NT2/D1 (cell line): ENCODE measurements at regions not wholly inside any gene's neighbourhood (a gene's known extent, or its start where the extent isn't known, plus 50 kb on each side); places are given as distances from the start of the nearest gene placed in this dataset.

ENCODE experiments used
- DNase-seq: peaks from one replicate; pipeline ENCODE4 v3.0.0-alpha.2; 2011; ENCODE audit warnings: low read depth, low spot score
- H3K27me3 ChIP-seq: 2 replicates; pipeline ENCODE4 v1.6.0; 2011; ENCODE audit warnings: mild to moderate bottlenecking; ENCODE audit not compliant: insufficient read length, insufficient read depth
- H3K36me3 ChIP-seq: 2 replicates; pipeline ENCODE4 v1.6.1; 2011; ENCODE audit warnings: mild to moderate bottlenecking, low read length, mixed read lengths; ENCODE audit not compliant: insufficient read depth, insufficient read length
- H3K4me1 ChIP-seq: 2 replicates; pipeline ENCODE4 v1.5.1; 2011; ENCODE audit not compliant: insufficient read depth, insufficient read length
- H3K4me3 ChIP-seq: 2 replicates; pipeline ENCODE4 v1.5.1; 2011; ENCODE audit warnings: low read depth; ENCODE audit not compliant: insufficient read length
- H3K9ac ChIP-seq: 2 replicates; pipeline ENCODE4 v1.6.0; 2011; ENCODE audit warnings: low read depth; ENCODE audit not compliant: insufficient read length
- H3K9me3 ChIP-seq: 2 replicates; pipeline ENCODE4 v1.5.1; 2011; ENCODE audit warnings: mild to moderate bottlenecking, low read length; ENCODE audit not compliant: insufficient read depth
- SUZ12 ChIP-seq: IDR thresholded peaks from 2 replicates; pipeline ENCODE4 v1.6.1; 2011; ENCODE audit not compliant: insufficient read length, insufficient read depth; ENCODE audit errors: extremely low read depth
- YY1 ChIP-seq: IDR thresholded peaks from 2 replicates; pipeline ENCODE4 v1.6.1; 2011; ENCODE audit not compliant: insufficient read length, insufficient read depth
- ZNF274 ChIP-seq: IDR thresholded peaks from 2 replicates; pipeline ENCODE4 v1.6.1; 2011; ENCODE audit warnings: mild to moderate bottlenecking, low read depth, low read length

- no peak for DNase-seq
- no peaks in the 10 kb centered on the region for H3K4me1 ChIP-seq
- H3K36me3 ChIP-seq, result no peaks in the 10 kb centered on the region
- peaks cover 5% of the 10 kb centered on the region; the same call in 1 of the 2 replicates for H3K9me3 ChIP-seq
- no peak overlapping the region for H3K9ac ChIP-seq
- H3K27me3 ChIP-seq, result no peaks in the 10 kb centered on the region
- no peak overlapping the region for H3K4me3 ChIP-seq
- TF ChIP-seq SUZ12, result no peak
- TF ChIP-seq ZNF274, result no peak
- no peak for TF ChIP-seq YY1
Measured at GRCh38 chr11:101770648-101771047, 144.2 kb upstream of the CEP126 start.

- H3K27me3 ChIP-seq, result no peaks in the 10 kb centered on the region
- DNase-seq, result no peak
- H3K4me1 ChIP-seq, result no peaks in the 10 kb centered on the region
- no peaks in the 10 kb centered on the region for H3K36me3 ChIP-seq
- no peak overlapping the region for H3K4me3 ChIP-seq
- peaks cover 5% of the 10 kb centered on the region; the same call in 1 of the 2 replicates for H3K9me3 ChIP-seq
- no peak overlapping the region for H3K9ac ChIP-seq
- TF ChIP-seq YY1 (no peak), SUZ12 (no peak), ZNF274 (no peak)
Measured at GRCh38 chr11:101765932-101766331, 148.9 kb upstream of the CEP126 start.

DNA sequence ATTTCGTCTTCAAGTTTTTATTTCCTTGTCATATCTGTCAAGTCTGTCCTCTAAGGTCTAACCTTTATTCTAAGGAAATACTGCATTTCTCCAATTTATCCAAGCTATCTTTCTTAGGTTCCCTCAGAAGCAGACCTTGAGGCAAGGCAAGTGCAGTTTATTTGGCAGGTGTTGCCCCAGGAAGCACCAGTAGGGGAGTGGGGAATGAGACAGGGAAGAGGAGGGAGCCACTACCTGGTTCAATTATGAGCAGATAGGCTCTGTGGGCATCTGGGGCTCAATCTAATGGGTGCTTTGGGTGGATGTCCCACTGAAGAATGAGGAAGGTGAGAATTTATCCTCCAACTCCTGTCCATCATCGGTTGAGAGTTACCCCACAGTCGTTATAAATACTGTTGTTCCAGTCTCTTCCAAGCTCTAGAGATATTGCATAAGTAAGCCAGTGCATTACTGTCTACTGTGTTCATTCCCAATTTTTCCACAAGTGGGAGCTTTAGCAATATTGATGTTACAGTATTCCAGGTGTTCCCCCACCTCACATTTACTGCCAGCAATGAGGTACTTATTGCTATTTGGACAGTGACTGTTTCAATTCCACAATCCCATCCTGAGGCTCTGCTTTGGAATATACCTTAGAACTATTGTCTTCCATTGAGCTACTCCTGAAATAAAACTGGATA is 154.9 kb upstream of the CEP126 start:
- Histone ChIP-seq H3K36me3 (no peaks in the 10 kb centered on the region), H3K9me3 (peaks cover 6% of the 10 kb centered on the region; the same call in 1 of the 2 replicates), H3K4me1 (no peaks in the 10 kb centered on the region), H3K4me3 (no peak overlapping the region), H3K27me3 (no peaks in the 10 kb centered on the region), H3K9ac (no peak overlapping the region)
- DNase-seq, result no peak
- TF ChIP-seq ZNF274 (no peak), SUZ12 (no peak), YY1 (no peak)

DNA sequence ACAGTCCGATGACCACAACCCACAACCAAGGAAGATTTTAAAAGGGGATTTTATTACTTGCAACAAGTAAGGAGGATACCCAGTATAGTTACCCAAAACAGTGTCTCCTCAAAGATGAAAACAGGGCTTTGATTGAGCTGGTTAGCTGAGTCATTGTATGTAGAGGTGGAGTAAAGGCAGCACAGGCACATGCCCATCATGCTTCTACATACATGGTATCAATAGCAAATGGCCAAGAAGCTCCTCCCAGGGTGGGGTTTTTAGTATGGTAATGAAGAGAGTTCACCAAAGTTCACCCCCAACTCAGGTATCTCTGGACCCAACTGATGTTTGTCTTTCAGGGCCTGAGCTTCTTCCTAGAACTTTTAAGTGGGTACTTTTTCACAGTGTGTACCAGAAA is 157.1 kb upstream of the CEP126 start:
- no peaks in the 10 kb centered on the region for H3K36me3 ChIP-seq
- DNase-seq, result no peak
- no peaks in the 10 kb centered on the region for H3K4me1 ChIP-seq
- no peaks in the 10 kb centered on the region for H3K27me3 ChIP-seq
- no peak for TF ChIP-seq YY1
- no peak for TF ChIP-seq ZNF274
- TF ChIP-seq SUZ12, result no peak
- no peak overlapping the region for H3K4me3 ChIP-seq
- H3K9me3 ChIP-seq, result peaks cover 6% of the 10 kb centered on the region; the same call in 1 of the 2 replicates
- no peak overlapping the region for H3K9ac ChIP-seq

GRCh38 chr11:101748572-101749344 is 165.0 kb upstream of the TRPC6 start:
- no peak overlapping the region for H3K9ac ChIP-seq

DNA sequence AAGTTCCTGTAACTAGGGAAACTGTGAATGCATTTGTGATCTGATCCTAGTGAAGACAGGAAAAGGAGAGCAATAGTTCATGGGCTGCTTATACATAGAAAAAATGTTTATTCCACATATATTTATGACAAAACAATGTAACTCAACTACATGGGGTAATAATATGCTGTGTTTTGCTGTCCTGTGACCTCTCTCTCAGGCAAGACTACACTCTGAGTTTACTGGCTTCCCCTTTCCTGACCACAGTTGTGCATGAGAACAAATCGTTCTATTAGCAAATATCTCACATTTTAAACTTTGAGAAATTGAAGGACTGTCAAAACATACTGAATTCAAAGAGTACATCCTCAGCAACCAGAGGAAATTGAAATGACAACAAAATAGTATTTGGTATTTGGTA is 161.9 kb upstream of the TRPC6 start:
- no peak for TF ChIP-seq ZNF274
- no peak for TF ChIP-seq SUZ12
- TF ChIP-seq YY1, result no peak
- Histone ChIP-seq H3K9me3 (no peaks in the 10 kb centered on the region), H3K4me3 (no peak overlapping the region), H3K27me3 (no peaks in the 10 kb centered on the region), H3K36me3 (no peaks in the 10 kb centered on the region), H3K9ac (no peak overlapping the region), H3K4me1 (no peaks in the 10 kb centered on the region)
- no peak for DNase-seq

More at GRCh38 chr11:101748572-101749344, 165.0 kb upstream of the TRPC6 start:
- Histone ChIP-seq H3K4me1 (no peaks in the 10 kb centered on the region), H3K36me3 (no peaks in the 10 kb centered on the region), H3K27me3 (no peaks in the 10 kb centered on the region), H3K4me3 (no peak overlapping the region), H3K9me3 (no peaks in the 10 kb centered on the region)
- DNase-seq, result no peak
- TF ChIP-seq SUZ12 (no peak), YY1 (no peak)

DNA sequence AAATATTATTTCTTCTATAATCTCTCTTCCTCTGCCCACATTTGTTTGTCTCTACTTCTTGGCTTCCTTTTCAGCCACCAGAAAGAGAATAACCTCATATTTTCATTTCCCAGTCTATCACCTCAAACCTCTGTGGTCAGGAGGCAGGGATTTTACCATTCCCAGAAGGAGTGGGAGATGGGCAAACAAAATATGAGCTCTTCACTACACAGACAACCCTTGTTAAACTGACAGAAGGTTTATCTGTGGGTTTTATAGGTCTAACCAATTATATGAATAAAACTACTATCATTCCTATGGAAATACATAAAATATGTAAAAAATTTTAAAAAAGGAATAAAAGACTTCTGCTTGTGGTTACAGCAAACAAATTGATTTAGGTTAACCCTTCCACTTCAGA is 160.0 kb upstream of the TRPC6 start:
- H3K4me1 ChIP-seq, result no peaks in the 10 kb centered on the region
- H3K9ac ChIP-seq, result no peak overlapping the region
- no peaks in the 10 kb centered on the region for H3K27me3 ChIP-seq
- no peaks in the 10 kb centered on the region for H3K36me3 ChIP-seq
- TF ChIP-seq ZNF274 (no peak), YY1 (no peak), SUZ12 (no peak)
- H3K4me3 ChIP-seq, result no peak overlapping the region
- DNase-seq, result no peak
- no peaks in the 10 kb centered on the region for H3K9me3 ChIP-seq
